GM18507 (cell line): ENCODE measurements at regions not wholly inside any gene's neighbourhood (a gene's known extent, or its start where the extent isn't known, plus 50 kb on each side); places are given as distances from the start of the nearest gene placed in this dataset.

ENCODE experiments used
- DNase-seq: peaks from one replicate; pipeline ENCODE4 v3.0.0; 2011; ENCODE audit warnings: low read depth; ENCODE audit not compliant: insufficient read length; ENCODE audit errors: extremely low spot score
- FAIRE-seq: peaks from 2 replicates; lab custom pipeline; 2011; peaks lifted over from hg19 to GRCh38; lab: Jason Lieb, UNC

- FAIRE-seq = no peak
- no peak for DNase-seq
Measured at GRCh38 chr2:134770702-134771101, 51.9 kb upstream of the TMEM163 start.

GRCh38 chr2:134771313-134771801 lies 52.6 kb upstream of the TMEM163 start:
- DNase-seq (no peak), FAIRE-seq (no peak)

- no peak for FAIRE-seq
- DNase-seq = no peak
Measured at GRCh38 chr2:134772493-134773169, 53.8 kb upstream of the TMEM163 start.

GRCh38 chr2:134773335-134773734 lies 54.5 kb upstream of the TMEM163 start:
- FAIRE-seq (no peak), DNase-seq (no peak)

GRCh38 chr2:134773759-134774742 lies 55.3 kb upstream of the TMEM163 start:
- no peak for DNase-seq
- FAIRE-seq = no peak

- FAIRE-seq = no peak
- DNase-seq = no peak
Measured at GRCh38 chr2:134774786-134775641, 56.2 kb upstream of the TMEM163 start.

GRCh38 chr2:134776836-134777235 lies 58.0 kb upstream of the TMEM163 start:
- no peak for DNase-seq
- FAIRE-seq = no peak

GRCh38 chr2:134777593-134777992 lies 58.8 kb upstream of the TMEM163 start:
- no peak for DNase-seq
- FAIRE-seq = no peak

- DNase-seq (no peak), FAIRE-seq (no peak)
Measured at GRCh38 chr2:134778372-134778771, 59.6 kb upstream of the TMEM163 start.

- DNase-seq = no peak
- FAIRE-seq = no peak
Measured at GRCh38 chr2:134780972-134781371, 57.4 kb upstream of the ACMSD start.

- no peak for DNase-seq
- FAIRE-seq = no peak
Measured at GRCh38 chr2:134782107-134782506, 56.3 kb upstream of the ACMSD start.

GRCh38 chr2:134782792-134783191 lies 55.6 kb upstream of the ACMSD start:
- peak; percentile 91 for FAIRE-seq
- DNase-seq = peak; percentile 17

- FAIRE-seq (no peak), DNase-seq (no peak)
Measured at GRCh38 chr2:134783912-134784311, 54.5 kb upstream of the ACMSD start.

- peak; percentile 26 for FAIRE-seq
- no peak for DNase-seq
Measured at GRCh38 chr2:134785659-134786430, 52.6 kb upstream of the ACMSD start.

GRCh38 chr2:134788417-134788816 lies 50.0 kb upstream of the ACMSD start:
- no peak for FAIRE-seq
- no peak for DNase-seq
